ENCODE measurements at regions not wholly inside any gene's neighbourhood (a gene's known extent, or its start where the extent isn't known, plus 50 kb on each side); places are given as distances from the start of the nearest gene placed in this dataset.

DNA sequence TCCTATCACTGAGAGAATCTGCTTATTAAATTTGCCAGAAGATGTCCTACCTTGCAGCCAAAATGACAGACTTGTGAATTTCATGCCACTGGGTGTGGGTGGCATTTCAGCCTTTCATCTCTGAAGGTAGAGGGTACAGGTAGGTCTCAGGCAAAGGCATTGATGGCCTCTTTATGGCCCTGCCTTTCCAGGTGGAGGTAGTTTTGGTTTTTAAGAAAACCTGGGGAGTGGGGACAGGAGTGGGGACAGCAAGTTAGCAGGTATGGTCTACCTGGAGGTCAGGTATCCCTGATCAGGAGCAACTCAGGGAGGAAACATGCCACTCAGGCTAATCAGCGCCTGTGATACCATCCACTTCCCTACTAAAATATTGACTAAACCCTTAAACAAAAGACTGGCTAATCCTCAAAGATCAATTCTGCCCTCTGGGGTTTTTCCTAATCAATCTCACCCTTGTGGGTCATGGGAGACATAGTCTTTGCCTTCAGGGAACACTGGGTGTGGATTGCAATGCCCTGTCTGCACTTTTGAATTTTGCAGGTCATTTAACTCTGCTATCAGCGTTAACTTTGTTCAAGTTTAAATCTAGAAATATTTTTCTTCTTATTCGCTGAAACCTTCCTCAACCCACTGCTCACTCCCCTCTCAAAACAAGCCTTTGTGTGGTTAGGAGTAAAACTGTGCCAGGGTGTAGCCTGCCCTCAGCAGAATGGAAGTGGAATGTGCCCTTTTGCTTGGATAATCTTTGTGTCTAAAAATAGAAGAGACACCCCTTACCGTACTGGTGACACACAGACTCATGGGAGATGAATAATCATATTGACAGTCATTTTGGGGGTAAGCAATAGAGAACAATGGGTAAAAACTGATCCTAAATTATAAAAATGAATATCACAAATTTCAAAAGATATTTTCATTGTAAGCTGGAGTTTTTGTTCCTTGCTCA, 233.7 kb downstream of the COG6 start:
- intact Hi-C loops (cut with micrococcal nuclease), result no loop called here
- ATAC-seq (peak; percentile 36), DNase-seq (no peak)

DNA sequence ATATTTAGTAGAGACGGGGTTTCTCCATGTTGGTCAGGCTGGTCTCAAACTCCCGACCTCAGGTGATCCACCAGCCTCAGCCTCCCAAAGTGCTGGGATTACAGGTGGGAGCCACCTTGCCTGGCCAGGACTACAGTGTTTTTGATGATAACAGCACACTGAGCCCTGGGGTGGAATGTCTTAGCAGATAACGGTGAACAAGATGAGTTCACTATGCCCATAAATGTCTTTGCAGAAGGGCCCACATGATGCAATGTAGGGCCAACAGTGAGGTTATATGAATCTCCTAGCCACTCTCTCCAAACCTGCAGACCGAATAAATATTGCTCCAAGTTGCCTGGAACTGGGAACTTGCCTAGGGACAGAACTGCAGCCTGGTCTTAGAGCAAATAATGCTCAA, 235.1 kb downstream of the COG6 start:
- intact Hi-C loops (cut with micrococcal nuclease), result no loop called here
- no peak for DNase-seq
- ATAC-seq, result no peak

DNA sequence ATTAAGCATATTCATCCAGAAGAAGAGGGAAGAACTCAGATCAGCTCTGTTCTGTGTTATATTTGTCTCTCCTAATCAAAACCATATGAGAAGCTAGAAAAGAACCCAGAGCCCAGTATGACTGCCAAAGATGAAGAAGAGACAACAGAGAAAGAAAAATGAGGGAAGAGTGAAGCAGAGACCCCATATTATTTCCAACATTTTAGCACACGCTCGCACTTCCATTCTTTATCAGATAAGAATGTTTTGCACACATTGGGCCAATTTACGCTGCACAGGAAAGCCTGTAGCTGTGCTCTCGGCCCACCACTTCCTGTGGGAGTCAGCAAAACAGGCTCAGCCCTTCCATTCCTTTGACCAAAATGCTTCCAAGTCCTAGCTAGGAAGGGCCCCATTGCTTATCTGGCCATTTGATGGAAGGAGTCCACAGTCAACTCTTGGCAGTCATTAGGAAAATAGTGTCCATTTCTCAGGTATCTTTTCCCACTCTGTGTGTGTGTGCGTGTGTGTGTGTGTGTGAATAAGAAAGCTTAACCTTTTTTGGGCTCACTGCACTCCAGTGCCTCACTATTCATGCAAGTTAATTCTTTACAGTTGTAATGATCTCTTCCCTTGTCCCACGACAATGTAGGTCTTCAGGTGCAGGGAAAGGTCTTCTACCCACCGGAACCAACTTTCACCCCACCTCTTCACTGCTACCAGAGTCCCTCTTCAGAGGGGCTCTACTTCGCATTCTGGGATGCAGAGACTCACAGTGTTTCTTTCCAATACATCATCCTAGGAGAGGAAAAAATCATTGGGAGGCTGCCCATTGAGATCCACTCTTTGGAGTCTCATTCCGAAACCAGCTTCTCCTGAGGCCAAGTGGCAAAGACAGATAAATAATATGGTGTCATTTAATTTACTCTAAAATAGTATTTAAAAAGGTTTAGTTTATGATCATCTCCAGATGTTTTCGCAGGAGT, 237.5 kb downstream of the COG6 start:
- intact Hi-C loops (cut with micrococcal nuclease), result no loop called here
- peak; percentile 89 for ATAC-seq
- DNase-seq, result peak; percentile 59

DNA sequence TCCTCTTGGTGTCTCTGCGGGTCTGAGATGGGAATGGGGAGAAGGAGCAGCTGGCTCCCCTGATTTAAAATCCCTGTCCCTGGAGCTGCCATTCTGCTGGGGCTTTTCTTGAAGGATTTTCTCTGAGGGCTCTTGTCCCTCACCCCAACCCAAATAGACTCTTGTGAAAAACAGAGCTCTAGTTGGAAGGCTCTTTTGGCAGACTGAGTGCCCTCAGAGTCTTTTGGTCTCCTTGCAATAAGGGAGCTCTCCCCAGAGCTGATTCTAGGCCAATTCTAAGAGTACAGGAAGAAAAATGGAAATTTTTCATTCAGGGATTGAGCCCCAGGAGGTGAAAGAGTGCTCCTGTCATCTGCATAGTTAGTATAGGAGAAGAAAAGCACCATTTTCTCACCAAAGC, 238.3 kb downstream of the COG6 start:
- DNase-seq (no peak), ATAC-seq (peak; percentile 83)
- intact Hi-C loops (cut with micrococcal nuclease), result no loop called here

DNA sequence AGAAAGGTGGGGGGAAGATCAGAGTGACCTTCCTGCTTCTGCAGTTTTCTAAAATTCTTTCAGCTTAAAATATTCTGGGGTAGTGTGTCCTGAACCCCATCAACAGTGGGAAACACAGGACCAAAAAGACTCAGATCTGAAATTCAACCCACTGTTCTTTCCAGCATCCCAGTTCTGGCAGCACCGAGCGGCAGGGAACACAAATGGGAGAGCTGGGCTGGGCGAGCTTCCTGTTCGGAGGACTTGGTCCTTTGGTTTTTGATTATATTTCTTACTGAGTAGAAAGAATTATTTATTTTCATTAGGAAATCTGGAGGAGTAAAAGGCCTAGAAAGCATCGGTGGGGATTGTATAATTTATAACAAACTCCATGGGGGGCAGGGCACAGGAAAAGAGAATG, 239.1 kb downstream of the COG6 start:
- DNase-seq (no peak), ATAC-seq (no peak)
- intact Hi-C loops (cut with micrococcal nuclease), result no loop called here

DNA sequence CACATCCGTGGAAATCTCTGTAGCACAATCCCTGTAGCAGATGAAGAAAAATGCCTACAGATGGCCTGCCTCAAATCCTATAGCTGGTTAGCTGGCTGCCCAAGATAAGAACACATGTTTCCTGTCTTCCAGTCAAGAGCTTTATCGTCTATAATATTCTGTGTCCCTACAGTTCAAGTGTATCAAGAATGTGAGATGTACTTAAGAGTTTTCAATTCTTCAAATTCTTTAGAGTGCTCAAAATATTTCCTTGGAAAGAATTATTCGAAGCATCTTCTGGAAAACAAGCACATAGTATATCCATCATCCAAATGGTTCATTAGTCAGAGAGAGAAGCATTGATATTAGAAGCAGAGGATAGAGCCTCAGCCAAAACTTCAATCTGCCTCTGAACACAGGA, 239.8 kb downstream of the COG6 start:
- no peak for DNase-seq
- no peak for ATAC-seq
- intact Hi-C loops (cut with micrococcal nuclease), result no loop called here

DNA sequence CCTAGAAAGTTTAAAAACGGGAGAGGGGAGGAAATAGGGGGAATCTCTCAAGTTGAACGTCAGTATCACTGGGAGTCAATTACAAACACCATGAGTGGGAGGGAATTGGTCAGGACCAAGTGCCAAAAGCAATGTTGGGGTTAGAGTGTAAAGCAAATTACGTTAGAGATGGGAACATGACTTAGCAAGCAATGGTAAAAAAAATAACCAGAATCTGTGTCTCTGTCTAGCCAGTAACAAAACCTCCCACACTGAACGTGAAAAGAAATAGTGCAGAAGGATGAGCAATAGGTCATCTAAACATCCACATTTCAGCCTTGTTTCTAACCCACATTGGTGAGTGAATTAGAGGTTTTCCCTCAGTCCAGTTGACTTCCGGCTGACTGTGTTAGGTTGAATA, 242.2 kb downstream of the COG6 start:
- ATAC-seq (no peak), DNase-seq (no peak)
- intact Hi-C loops (cut with micrococcal nuclease), result no loop called here

DNA sequence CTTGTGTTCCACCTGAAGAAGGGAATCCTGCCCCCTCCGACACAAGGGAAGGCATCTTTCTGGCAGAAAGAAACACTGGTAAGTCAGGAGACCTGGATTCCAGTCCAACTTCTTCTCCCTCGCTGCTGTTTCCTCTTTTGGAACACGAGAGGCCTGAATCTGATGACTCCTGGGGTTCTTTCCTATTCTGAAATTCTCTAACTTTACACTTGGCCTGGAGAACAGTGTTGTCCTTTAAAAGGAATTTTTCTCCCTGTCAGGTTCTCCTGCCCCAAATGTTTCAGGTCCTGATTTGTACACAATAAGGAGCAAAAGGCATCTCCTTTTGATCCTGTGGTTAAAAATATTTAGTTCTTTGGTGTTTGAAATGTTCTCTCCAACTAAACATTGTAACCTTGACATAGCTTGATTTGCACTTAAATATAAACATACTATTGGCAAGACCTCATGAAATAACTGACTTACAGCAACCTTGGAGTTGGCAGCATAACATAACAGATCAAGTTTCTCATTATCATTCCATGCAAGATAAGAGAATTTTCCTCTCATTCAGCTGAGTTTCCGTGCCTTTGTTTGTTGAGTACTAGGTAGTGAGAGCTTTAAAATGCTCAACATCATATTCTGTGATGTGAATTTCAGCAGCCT, 244.8 kb downstream of the COG6 start:
- DNase-seq (no peak), ATAC-seq (no peak)
- intact Hi-C loops (cut with micrococcal nuclease), result no loop called here

DNA sequence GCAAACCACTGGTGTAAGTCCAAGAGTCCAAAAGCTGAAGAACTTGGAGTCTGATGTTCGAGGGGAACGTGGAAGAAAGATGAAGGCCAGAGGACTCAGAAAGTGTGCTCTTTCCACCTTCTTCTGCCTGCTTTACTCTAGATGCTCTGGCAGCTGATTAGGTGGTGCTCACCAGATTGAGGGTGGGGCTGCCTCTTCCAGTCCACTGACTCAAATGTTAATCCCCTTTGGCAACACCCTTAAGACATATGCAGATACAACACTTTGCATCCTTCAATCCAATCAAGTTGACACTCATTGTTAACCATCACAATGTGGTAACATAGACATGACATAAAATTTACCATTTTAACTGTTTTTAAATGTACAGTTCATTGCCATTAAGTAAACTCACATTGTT, 249.5 kb downstream of the COG6 start:
- DNase-seq (no peak), ATAC-seq (no peak)
- intact Hi-C loops (cut with micrococcal nuclease), result no loop called here

DNA sequence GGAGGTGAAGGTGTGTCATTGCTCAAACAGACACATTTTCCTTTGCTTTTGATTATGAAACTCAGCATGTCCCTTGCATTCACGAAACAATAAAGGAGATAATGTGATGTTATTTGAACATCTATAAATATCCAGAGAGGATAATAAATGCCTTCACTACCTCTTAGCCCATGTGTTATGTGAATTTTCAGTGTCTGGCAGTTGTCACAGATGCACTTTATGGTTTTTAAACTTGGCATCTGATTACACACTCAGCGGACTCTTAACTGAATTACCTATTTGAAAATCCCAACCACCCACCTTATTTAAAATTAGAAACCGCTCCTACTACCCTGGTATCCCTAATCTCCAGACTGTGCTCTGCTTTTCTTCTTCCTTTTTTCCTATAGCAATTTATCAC, 254.2 kb downstream of the COG6 start:
- DNase-seq, result no peak
- no peak for ATAC-seq
- intact Hi-C loops (cut with micrococcal nuclease), result no loop called here

DNA sequence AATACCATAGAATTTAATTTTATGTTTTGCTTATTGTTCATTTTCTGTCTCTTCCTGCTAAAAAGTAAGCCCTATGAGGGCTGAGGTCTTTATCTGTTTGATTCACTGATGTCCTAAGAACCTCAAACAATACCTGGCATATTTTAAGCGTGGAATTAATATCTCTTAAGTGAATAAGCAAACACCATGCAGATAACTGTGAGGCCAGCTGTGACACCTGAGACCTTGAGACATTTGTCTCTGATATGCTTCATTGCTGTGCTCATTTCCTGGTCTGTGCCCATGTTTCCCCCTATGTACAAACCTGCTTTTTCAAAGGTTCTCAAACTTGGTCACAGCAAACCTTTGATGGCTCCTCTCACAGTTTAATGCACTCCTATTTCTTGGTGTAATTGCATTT, 254.6 kb downstream of the COG6 start:
- DNase-seq (no peak), ATAC-seq (no peak)
- intact Hi-C loops (cut with micrococcal nuclease), result no loop called here

DNA sequence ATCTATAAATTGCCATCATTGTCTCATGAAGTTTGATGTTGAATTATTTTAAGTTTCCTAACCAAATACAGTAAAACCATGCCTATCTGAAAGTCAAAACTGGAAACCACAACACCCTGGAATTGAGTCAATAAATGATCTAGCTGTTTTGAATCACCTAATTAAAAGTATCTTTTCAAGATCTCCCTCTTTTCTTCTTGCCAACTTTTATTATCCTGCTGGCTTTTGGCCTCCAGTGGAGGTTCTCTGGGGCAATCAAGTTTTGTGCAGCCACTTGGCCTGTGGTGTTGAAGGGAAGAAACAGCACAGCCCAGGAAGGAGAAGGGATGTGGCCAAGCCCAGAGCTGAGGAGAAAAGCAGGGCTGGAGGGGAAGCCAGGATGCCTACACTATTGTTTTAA, 255.4 kb downstream of the COG6 start:
- intact Hi-C loops (cut with micrococcal nuclease), result no loop called here
- DNase-seq, result peak; percentile 47
- ATAC-seq, result peak; percentile 77

DNA sequence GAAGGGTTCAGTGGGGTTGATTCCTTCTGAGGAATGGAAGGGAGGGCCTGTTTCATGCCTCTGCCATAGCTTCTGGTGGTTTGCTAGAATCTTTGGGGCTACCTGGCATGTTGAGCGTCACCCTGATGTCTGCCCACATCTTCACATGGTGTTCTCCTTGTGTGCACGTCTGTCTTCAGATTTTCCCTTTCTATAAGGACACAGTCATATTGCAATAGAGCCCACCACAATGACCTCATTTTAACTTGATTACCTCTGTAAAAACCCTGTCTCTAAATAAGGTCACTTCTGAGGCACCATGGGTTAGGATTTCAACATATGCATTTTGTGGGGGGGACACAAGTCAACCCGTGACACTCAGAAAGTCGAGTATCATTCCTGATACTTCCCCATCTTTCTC, 257.9 kb downstream of the COG6 start:
- DNase-seq (no peak), ATAC-seq (no peak)
- intact Hi-C loops (cut with micrococcal nuclease), result no loop called here

DNA sequence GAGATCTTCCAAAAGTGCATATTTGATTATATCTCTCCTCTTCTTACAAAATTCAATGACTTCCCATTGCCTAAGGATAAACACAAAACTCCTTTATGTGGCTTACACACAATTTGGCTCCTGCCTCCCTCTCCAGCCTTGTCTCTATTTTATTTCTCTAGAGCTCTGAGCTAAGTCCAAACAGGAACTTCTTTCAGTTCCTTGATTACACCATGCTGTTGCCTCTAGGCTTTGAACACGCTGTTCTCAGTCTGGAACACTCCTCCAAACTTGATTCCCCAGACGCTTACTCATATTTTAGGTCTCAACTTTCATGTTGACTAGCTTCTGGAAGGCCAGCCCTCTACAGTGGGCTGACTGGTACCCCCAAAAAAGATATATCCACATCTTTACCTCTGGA, 258.5 kb downstream of the COG6 start:
- no peak for DNase-seq

DNA sequence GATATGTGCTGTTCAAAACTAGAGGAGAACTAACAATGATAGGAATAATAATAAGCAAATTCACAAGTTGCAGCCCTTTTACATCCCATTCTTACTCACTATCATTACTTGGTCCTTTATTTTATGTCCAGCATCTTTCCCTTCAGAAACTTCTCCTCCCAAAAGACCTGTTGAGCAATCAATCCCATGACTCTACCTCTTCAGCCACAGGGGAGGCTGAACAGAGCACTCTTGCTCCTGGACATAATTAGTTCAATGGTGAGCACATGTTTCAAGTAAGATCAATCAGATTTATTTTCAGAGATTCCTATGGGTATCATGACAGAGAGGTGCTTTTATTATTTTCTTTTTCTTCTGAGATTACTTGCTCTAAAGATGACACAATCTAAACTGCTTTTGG, 260.0 kb downstream of the COG6 start:
- ATAC-seq, result peak; percentile 44
- no peak for DNase-seq
- intact Hi-C loops (cut with micrococcal nuclease), result no loop called here

More for the DNA sequence above, 258.5 kb downstream of the COG6 start:
- peak; percentile 91 for ATAC-seq
- intact Hi-C loops (cut with micrococcal nuclease), result no loop called here

DNA sequence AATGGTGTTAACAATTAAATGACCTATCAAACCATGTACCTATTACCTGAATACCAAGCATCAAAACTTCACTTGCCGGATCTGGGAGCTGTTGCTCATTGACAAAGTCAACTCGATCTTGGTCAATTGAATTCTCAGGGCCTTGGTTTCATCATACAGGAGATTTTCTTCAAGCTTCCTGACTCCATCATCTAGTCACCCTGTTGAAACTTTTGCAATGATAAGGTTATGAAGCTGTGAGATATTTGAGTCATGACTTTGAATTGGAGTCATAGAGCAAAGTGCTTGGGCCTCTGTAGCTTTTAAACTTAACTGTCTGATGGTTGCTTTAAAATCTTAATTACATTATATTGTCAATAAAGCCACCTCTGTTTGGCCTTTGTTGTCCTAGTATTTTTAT, 260.9 kb downstream of the COG6 start:
- no peak for DNase-seq
- ATAC-seq, result no peak
- intact Hi-C loops (cut with micrococcal nuclease), result no loop called here

DNA sequence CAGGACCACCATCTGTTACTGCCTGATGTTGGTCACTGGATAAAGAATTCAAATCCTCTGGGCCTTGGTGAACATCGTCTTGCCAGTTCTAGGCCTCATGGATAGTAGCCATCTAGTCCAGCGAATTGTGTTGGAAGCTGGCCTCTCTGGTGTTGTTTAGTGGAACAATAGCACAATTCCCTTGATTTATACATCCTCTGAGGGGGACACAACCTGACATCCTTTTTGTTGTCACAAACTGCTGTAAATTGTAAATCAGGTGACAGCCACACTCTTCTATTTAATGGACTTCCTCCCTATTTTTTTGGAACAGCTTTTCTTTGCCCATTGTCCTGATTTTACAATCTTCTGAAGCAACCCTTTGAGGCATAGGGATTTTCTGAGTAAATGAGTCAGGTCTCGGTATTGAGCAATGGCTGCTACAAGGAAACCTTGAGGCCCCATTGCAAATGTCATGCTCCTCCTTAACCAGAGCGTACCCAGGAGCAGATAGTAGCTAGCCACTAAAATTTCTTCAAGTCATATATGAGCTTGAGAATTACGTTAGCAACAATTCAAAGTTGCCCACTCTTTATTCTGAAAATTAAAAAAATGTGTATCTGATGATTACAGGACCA, 263.3 kb downstream of the COG6 start:
- ATAC-seq, result no peak
- intact Hi-C loops (cut with micrococcal nuclease), result no loop called here
- DNase-seq, result no peak

DNA sequence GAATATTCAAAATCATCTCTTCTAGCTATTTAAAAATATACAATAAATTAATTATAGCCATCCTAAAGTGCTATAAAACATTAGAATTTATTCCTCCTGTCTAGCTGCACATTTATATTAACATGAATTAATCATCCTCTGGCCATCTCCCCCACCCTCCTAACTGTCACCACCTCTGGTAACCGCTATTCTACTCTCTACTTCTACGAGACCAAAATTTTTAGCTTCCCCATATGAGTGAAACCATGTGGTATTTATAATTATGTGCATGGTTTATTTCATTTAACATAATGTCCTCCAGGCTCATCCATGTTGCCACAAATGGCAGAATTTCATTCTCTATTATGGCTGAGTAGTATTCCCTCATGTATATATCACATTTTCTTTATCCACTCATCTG, 265.2 kb downstream of the COG6 start:
- no peak for DNase-seq
- intact Hi-C loops (cut with micrococcal nuclease), result no loop called here
- ATAC-seq, result no peak

DNA sequence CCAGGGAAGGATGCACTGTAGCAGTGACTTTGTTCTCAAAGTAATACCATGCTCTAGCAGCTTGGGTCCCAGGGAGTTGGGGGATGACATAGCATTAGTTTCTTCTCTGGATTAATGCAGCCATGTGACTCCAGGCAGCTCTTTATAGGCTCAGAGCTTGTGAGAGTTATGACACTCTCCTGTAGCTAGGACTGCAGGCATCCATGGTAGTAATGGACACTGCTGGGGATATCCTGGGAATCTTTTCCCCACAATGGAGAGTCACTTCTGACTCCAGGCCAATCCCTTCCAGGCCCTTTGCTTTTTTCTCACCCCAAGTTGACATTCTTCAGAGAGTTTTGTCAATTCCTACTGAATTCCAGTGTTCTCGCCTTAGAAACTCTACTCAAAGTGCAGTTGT, 270.9 kb downstream of the COG6 start:
- no peak for ATAC-seq

More for the DNA sequence above, 270.9 kb downstream of the COG6 start:
- no peak for DNase-seq
- intact Hi-C loops (cut with micrococcal nuclease), result no loop called here
